A673 (cell line): ENCODE measurements at regions not wholly inside any gene's neighbourhood (a gene's known extent, or its start where the extent isn't known, plus 50 kb on each side); places are given as distances from the start of the nearest gene placed in this dataset.
"Not testable (repeated sequence)": the region's sequence is repeated elsewhere in the genome, so short reads cannot be mapped to it uniquely, and the experiment has no call there.

Experiments used
- BruUV-seq: library from RNA; stranded (reverse); fragments of 400-500 nt; replicated peaks from 2 replicates; lab custom pipeline; 2021; lab: Mats Ljungman, UMichigan
- CTCF ChIA-PET: fragments of 300-600 bp; sonication (Branson Sonifier 250); formaldehyde crosslinking; loops from one replicate; lab custom pipeline; 2022; ENCODE audit warnings: antibody characterized with exemption; lab: Charles Lee
- POLR2A ChIA-PET: fragments of 300-600 bp; sonication (Branson Sonifier 250); formaldehyde crosslinking; loops from one replicate; lab custom pipeline; 2022; ENCODE audit warnings: antibody characterized with exemption; ENCODE audit not compliant: low non-redundant PET; lab: Charles Lee
- DNase-seq: peaks from one replicate; pipeline ENCODE4 v3.0.0-alpha.2; 2015; ENCODE audit warnings: low spot score
- H3K27ac ChIP-seq: fragments of 200-600 bp; sonication (generic); 2 replicates; pipeline ENCODE4 v1.5.1; 2016; ENCODE audit warnings: mixed run types, low read depth, mild to moderate bottlenecking, mixed read lengths, antibody characterized with exemption, low read length; ENCODE audit not compliant: poor library complexity, severe bottlenecking
- H3K27me3 ChIP-seq: fragments of 200-600 bp; sonication (generic); replicated peaks from 2 replicates; pipeline ENCODE4 v1.6.1; 2017; ENCODE audit warnings: mixed run types, low read depth, mild to moderate bottlenecking, mixed read lengths, antibody characterized with exemption, low read length; ENCODE audit not compliant: insufficient read depth, poor library complexity
- H3K36me3 ChIP-seq: fragments of 200-600 bp; sonication (generic); 2 replicates; pipeline ENCODE4 v1.6.1; 2016; ENCODE audit warnings: mixed run types, mild to moderate bottlenecking, mixed read lengths, antibody characterized with exemption, low read length; ENCODE audit not compliant: insufficient read depth, poor library complexity, severe bottlenecking
- H3K4me1 ChIP-seq: fragments of 200-600 bp; sonication (generic); 2 replicates; pipeline ENCODE4 v1.6.1; 2017; ENCODE audit warnings: mixed run types, mild to moderate bottlenecking, mixed read lengths, antibody characterized with exemption, low read length; ENCODE audit not compliant: insufficient read depth, poor library complexity, severe bottlenecking
- H3K4me3 ChIP-seq: fragments of 200-600 bp; sonication (generic); 2 replicates; pipeline ENCODE4 v1.5.1; 2016; ENCODE audit warnings: low read depth, mixed run types, mild to moderate bottlenecking, mixed read lengths, low read length; ENCODE audit not compliant: poor library complexity, severe bottlenecking
- H3K9me3 ChIP-seq: fragments of 200-600 bp; sonication (generic); 2 replicates; pipeline ENCODE4 v1.6.1; 2016; ENCODE audit warnings: mixed run types, low read depth, mild to moderate bottlenecking, mixed read lengths, antibody characterized with exemption, low read length; ENCODE audit not compliant: poor library complexity, severe bottlenecking
- CTCF ChIP-seq: fragments of 300-800, 200-600 bp; sonication (generic); conservative IDR thresholded peaks from 2 replicates; pipeline ENCODE4 v1.5.1; 2017; ENCODE audit warnings: low read depth, mild to moderate bottlenecking, antibody characterized with exemption, low read length, moderate library complexity, mixed read lengths
- EZH2 ChIP-seq: fragments of 200-600 bp; sonication (generic); IDR thresholded peaks from 2 replicates; pipeline ENCODE4 v1.6.1; 2017; ENCODE audit warnings: borderline replicate concordance, low read depth, mild to moderate bottlenecking, mixed read lengths, antibody characterized with exemption, low read length; ENCODE audit not compliant: poor library complexity, severe bottlenecking
- intact Hi-C: fragments of 100-400 bp; cut with micrococcal nuclease; formaldehyde crosslinking; loops from one replicate; pipeline ENCODE4 v1.10.0; 2022; ENCODE audit not compliant: unreplicated experiment

DNA sequence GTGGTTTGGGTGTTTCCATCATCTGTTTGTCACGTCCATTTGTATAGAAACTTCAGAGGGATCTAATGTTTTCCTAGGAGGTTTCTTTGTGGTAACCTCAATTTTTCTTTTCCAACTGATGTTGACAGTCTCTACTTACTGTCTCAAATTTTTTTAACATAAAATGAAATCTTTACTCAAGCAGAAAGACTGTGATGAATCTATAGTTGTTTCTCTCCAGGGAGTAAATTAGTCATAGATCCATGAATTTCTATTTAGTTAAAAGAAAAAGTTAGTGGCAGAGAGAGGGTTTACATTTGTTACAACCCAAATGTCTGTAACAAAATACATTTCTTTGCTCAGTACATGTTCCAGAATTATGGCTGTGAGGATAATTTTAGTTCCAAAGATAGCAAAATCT, 161.6 kb downstream of the DISP1 start:
- ChIA-PET CTCF (no interaction called here), POLR2A (no interaction called here)
- no peaks in the 10 kb centered on the region for H3K4me1 ChIP-seq
- intact Hi-C loops = no loop called here
- H3K9me3 ChIP-seq = no peaks in the 10 kb centered on the region
- BruUV-seq = no TSS peak
- H3K27ac ChIP-seq = no peak overlapping the region
- H3K36me3 ChIP-seq = no peaks in the 10 kb centered on the region
- H3K27me3 ChIP-seq = no peaks in the 10 kb centered on the region
- no peak for TF ChIP-seq EZH2
- no peak for TF ChIP-seq CTCF
- H3K4me3 ChIP-seq = no peak overlapping the region
- DNase-seq = no peak

- H3K27me3 ChIP-seq, H3K4me3 ChIP-seq, CTCF ChIA-PET, DNase-seq, H3K4me1 ChIP-seq, intact Hi-C loops, H3K27ac ChIP-seq, BruUV-seq, H3K9me3 ChIP-seq, POLR2A ChIA-PET, H3K36me3 ChIP-seq: not testable (repeated sequence)
Measured at GRCh38 chr1:222977294-222977693, 162.5 kb downstream of the DISP1 start.

GRCh38 chr1:222979561-222979960, 163.5 kb downstream of the TLR5 start:
- Histone ChIP-seq H3K4me1 (no peaks in the 10 kb centered on the region), H3K4me3 (no peak overlapping the region), H3K9me3 (no peaks in the 10 kb centered on the region), H3K27me3 (no peaks in the 10 kb centered on the region), H3K27ac (no peak overlapping the region), H3K36me3 (no peaks in the 10 kb centered on the region)
- BruUV-seq = no TSS peak
- DNase-seq = no peak
- intact Hi-C loops = no loop called here
- TF ChIP-seq CTCF (no peak), EZH2 (no peak)
- ChIA-PET CTCF (no interaction called here), POLR2A (no interaction called here)

GRCh38 chr1:222987674-222988076, 155.4 kb downstream of the TLR5 start:
- POLR2A ChIA-PET = no interaction called here
- CTCF ChIA-PET = no interaction called here
- no peak for TF ChIP-seq EZH2
- no peak for TF ChIP-seq CTCF
- intact Hi-C loops = no loop called here
- no peaks in the 10 kb centered on the region for H3K36me3 ChIP-seq
- no peak for DNase-seq
- no TSS peak for BruUV-seq
- H3K27me3 ChIP-seq = no peaks in the 10 kb centered on the region
- no peaks in the 10 kb centered on the region for H3K4me1 ChIP-seq
- H3K9me3 ChIP-seq = no peaks in the 10 kb centered on the region
- no peak overlapping the region for H3K4me3 ChIP-seq
- H3K27ac ChIP-seq = no peak overlapping the region
